ENCODE measurements at regions not wholly inside any gene's neighbourhood (a gene's known extent, or its start where the extent isn't known, plus 50 kb on each side); places are given as distances from the start of the nearest gene placed in this dataset.

DNA sequence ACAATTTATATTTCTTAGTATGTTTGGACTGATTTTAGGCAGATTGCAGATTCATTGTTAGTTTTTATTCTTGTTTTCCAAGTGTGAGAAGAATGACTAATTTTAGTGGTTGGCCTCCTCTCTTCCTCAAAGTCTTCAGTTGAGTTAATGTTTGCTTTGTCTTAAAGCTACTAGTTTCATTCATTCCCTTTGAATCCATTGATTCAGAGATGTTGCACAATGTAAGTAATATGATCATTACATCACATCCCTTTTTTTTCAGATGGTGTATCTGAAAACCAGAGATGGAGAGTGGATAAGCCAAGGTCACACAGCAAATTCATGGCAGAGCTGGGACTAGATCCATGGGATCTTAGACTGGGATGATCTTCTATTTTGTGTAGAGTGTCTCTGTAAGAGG, 577.5 kb downstream of the BCL11B start:
- no peak for DNase-seq (ENCODE audit: low read depth in 2 of 2)

DNA sequence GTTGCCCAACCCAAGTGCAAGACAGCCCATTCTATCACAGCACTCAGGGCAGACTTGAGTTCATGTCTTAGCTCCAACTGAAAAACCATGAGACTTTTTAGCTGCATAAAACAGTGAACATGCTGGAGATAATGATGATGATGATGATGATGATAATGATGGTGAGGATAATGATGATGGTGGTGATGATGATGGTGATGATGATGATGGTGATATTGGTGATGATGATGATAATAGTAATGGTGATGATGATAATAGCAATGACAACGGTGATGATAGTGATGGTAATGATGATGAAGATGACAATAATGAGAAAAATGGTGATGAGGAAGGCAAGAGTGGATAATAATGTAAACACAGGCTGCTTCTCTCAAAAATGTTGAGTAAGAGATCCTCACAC, 576.2 kb downstream of the BCL11B start:
- DNase-seq (ENCODE audit: low read depth in 2 of 2), result no peak

DNA sequence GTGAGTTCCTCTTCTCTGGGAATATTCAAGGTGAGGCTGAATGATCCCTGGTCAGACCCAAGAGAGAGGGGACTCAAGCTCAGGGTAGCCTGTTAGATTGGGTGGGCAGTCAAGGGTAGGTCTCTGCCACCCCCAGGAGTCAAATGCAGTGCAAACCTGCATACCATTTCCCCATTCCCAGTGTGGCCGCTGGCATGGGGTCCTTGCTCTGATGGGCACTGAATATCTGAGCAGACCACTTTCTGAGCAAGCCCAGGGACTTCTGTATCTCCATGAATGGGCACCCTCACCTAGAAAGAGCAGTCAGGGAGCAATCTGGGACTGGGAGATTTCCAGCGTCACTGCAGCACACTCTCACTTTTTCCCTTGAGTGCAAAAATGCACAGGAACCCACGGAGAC, 573.7 kb downstream of the BCL11B start:
- DNase-seq (ENCODE audit: low read depth in 2 of 2), result no peak

GRCh38 chr14:98700748-98701147, 571.2 kb downstream of the BCL11B start:
- DNase-seq (ENCODE audit: low read depth in 2 of 2), result no peak

- no peak for DNase-seq (ENCODE audit: low read depth in 2 of 2)
Measured at GRCh38 chr14:98701377-98701776, 570.6 kb downstream of the BCL11B start.

- DNase-seq (ENCODE audit: low read depth in 2 of 2), result no peak
Measured at GRCh38 chr14:98704441-98704840, 567.6 kb downstream of the BCL11B start.

- peak; percentile 52 to 59 for DNase-seq (ENCODE audit: low read depth in 2 of 2)
Measured at GRCh38 chr14:98705871-98706300, 566.1 kb downstream of the BCL11B start.

DNA sequence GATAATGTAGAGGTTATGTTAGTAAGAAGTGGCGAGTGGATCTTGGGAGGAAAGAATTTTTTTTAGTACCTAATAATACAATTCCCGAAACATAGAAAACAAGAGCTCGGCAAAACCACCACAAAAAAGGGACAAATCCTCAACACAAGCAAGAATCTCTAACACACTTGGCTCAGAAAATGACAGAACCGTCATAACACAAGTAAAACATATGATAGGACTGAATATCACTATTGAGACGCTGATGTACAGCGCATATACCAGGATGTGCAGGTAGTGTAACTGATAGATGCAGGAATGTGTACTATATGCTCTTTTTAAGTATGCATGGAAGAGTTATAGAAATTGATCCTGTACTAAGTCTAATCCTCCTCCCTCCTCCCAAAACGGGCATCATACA, 564.5 kb downstream of the BCL11B start:
- DNase-seq (ENCODE audit: low read depth in 2 of 2), result no peak

DNA sequence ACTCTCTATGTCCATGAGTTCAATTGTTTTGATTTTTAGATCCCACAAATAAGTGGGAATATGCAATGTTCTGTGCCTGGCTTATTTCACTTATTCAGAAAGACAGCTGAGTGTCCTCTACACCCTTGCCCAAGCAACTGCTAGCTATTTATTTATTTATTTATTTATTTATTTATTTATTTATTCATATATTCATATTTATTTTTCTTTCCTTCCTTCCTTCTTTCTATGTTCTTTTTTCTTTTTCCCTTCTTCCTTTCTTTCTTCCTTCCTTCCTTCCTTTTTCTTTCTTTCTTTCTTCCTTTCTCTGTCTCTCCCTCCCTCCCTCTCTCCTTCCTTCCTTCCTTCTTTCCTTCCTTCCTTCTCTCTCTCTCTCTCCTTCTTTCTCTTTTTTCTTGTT, 563.4 kb downstream of the BCL11B start:
- no peak for DNase-seq (ENCODE audit: low read depth in 2 of 2)

GRCh38 chr14:98711453-98711852, 560.5 kb downstream of the BCL11B start:
- DNase-seq (ENCODE audit: low read depth in 2 of 2), result peak; percentile 11 to 23

DNA sequence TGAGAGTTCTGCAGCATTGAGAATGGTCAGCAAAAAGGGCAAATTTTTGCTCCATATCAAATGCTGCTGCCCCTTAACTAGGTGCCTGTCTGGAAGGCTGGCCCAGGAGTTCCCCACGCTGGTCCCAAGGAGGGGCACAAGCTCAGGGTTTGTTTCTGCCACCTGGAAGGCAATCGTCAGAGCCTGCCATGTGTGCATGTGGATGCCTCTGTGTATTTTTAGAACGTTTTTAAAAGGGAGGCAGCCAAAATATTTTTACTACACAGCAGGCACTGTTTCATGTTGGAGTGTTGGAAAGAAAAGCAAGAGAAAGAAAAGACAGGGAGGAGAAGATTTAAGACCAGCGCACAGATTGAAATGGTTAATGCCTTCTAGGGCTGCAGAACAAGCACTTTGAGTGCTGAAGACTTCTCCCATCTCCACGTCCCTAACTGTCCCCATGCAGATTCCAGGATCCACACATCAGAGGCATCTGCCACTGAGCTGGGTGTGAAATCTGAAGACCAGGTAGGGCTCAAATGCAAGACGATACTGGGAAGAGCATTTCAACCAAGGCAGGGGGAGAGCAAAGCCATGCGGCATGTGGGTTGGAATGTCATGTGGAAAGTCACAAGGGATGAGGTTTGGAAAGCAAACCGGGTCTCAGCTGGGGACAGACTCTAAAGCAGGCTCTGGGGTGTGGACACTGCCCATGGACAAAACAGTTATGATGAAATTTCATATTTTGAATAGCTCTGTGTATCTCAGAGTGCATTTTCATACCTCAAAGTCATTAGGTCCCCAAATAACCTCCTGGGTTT, 557.2 kb downstream of the BCL11B start:
- DNase-seq (ENCODE audit: low read depth in 2 of 2), result no peak

- no peak for DNase-seq (ENCODE audit: low read depth in 2 of 2)
Measured at GRCh38 chr14:98716133-98716532, 555.9 kb downstream of the BCL11B start.

DNA sequence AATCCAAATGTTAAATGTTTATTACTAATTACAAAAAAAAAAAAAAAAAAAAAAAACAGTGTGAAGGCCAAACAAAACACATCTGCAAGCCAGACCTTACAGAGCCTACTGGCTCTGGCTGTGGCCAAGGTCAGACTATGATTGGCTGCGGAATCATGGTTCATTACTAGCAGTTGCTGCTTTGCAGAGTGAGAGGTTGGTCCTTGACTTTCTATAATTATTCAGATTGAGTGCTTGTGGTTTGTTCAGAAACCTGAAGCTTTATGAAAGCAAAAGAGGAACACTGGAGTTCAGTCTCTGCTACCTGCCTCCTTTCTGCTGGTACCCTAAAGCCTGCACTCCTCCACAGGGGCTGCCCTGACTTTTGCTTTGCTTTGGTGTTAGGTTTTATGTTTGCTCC, 550.9 kb downstream of the BCL11B start:
- no peak for DNase-seq (ENCODE audit: low read depth in 2 of 2)

- no peak for DNase-seq (ENCODE audit: low read depth in 2 of 2)
Measured at GRCh38 chr14:98724734-98725133, 547.3 kb downstream of the BCL11B start.

GRCh38 chr14:98725191-98725590, 546.8 kb downstream of the BCL11B start:
- no peak for DNase-seq (ENCODE audit: low read depth in 2 of 2)

DNA sequence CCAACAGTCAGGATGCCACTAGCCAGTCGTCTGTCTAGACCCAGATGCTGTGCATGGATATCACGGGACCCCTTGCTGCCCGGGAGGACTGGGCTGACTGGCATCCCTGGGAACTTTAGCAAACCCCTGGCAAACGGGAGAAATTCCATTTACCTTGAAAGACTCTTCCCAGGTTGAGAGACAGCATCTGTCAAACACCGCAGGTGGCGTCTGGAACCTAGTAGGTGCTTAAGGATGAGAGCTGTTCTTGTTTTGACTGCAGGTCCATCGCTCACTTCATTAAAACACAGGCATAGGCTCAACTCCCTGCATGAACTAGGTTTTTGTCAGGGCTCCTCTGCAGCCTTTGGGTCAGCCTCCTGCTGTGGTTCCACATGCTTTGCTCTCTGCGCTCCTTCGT, 546.3 kb downstream of the BCL11B start:
- no peak for DNase-seq (ENCODE audit: low read depth in 2 of 2)

GRCh38 chr14:98726585-98727405, 545.2 kb downstream of the BCL11B start:
- no peak for DNase-seq (ENCODE audit: low read depth in 2 of 2)

- no peak for DNase-seq (ENCODE audit: low read depth in 2 of 2)
Measured at GRCh38 chr14:98728024-98728423, 544.0 kb downstream of the BCL11B start.

DNA sequence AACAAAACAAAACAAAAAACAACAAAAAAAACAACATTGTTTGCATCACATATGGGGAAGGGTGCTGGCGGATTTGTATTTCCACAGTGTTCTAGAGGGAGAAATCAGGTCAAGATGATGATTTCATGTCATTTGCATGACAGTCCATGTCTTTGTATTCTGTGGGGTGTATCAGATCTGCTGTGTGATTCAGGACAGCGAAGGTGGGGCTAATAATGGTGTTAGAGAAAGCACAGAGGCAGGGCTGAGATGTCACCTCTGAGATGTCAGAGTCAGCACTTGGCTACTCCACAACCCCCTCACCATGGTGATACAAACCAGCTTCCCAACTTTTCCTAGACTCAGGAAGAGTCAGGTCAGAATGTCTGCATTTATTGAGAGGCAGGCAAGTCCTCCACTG, 543.2 kb downstream of the BCL11B start:
- DNase-seq (ENCODE audit: low read depth in 2 of 2), result no peak

- no peak for DNase-seq (ENCODE audit: low read depth in 2 of 2)
Measured at GRCh38 chr14:98731286-98731685, 540.7 kb downstream of the BCL11B start.

GRCh38 chr14:98731701-98732100, 540.3 kb downstream of the BCL11B start:
- no peak for DNase-seq (ENCODE audit: low read depth in 2 of 2)

DNA sequence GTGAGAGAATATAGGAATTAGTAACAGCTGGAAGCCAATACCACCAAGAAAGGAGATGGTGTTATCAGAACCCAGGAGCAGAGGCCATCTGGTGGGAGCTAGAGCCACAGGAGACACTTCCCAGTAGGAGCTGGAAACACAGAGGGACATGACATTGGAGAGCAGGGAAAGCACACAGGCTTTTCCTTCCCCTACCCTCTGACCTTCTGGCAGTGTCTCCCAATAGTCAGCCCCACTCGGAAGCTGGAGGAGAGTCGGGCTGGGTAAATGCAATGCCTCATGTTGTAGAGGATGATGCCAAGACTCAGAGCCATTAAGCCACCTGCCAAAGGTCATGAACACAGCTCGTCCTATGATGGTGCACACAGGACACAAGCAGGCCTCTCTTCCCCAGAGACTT, 538.5 kb downstream of the BCL11B start:
- no peak for DNase-seq (ENCODE audit: low read depth in 2 of 2)

DNA sequence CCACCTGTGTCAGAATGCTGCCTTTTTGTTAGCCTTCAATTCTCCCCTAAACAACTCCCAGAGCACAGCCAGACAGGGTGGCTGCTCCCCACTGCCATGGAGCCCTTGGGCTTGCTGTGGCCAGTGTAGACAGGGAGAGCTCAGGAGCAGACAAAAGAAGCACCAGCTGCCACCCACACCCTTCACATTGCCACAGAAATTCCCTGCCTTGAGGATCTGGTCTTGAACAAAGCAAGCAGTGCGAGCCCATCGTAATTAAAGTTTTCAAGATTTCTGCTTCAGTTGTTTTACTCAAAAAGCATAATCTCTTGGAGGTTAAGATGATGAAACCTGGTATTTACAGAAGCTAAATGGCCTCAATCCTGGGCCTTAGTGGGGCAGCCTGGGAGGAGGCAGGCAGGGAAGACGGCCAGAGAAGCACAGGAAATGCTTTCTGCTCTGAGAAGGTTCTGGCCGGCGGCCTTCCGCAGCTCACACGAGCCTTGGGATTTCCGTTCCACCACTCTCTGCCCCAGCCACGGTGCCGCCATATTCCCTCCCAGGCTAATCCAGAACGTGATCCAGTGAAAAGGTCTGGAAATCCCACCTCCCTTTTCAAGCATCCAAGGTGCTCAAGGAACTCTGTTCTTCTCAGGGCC, 535.2 kb downstream of the BCL11B start:
- no peak for DNase-seq (ENCODE audit: low read depth in 2 of 2)

All from fibroblast of skin of left quadriceps (primary cell).